Naive thymus-derived CD4-positive, alpha-beta T cell (primary cell): ENCODE measurements at regions not wholly inside any gene's neighbourhood (a gene's known extent, or its start where the extent isn't known, plus 50 kb on each side); places are given as distances from the start of the nearest gene placed in this dataset.
A peak's percentile ranks its signal among the peaks of the same experiment; 100 is the strongest.

ENCODE experiments used
- ATAC-seq: fragments of 150-1000 bp; cut with Tn5 transposase; 2 replicates; pipeline ENCODE4 v1.10.0; 2021; ENCODE audit warnings: mild to moderate bottlenecking, moderate library complexity
- CTCF ChIA-PET: fragments of 350-600 bp; sonication (Branson Sonifier 250); formaldehyde crosslinking; loops from one replicate; lab custom pipeline; 2021; ENCODE audit warnings: antibody characterized with exemption; lab: Charles Lee
- POLR2A ChIA-PET: fragments of 350-600 bp; sonication (Branson Sonifier 250); formaldehyde crosslinking; loops from one replicate; lab custom pipeline; 2021; ENCODE audit warnings: antibody characterized with exemption, inconsistent platforms; lab: Charles Lee
- DNase-seq, 9 donors: peaks; one replicate each; pipeline versions ENCODE4 v3.0.0 to v3.0.0-alpha.2; 2020 to 2022; ENCODE audit warnings: mixed read lengths in 1 of 9
- H3K27ac ChIP-seq: one replicate; pipeline ENCODE4 v1.7.0; 2013; ENCODE audit warnings: mild to moderate bottlenecking, low read depth, low read length, moderate library complexity
- H3K27me3 ChIP-seq, 2 donors: one replicate each; pipeline ENCODE4 v1.7.0; 2013; ENCODE audit warnings: low read length in 2 of 2, mild to moderate bottlenecking in 2 of 2, moderate library complexity in 2 of 2; ENCODE audit not compliant: control insufficient read depth in 2 of 2, insufficient read depth in 2 of 2
- H3K36me3 ChIP-seq, 3 experiments: 1 replicate in 2 of 3; 2 replicates in 1 of 3; pipeline ENCODE4 v1.7.0; 2013; ENCODE audit warnings: low read length in 3 of 3, mild to moderate bottlenecking in 3 of 3, moderate library complexity in 1 of 3; ENCODE audit not compliant: insufficient read depth in 3 of 3, control insufficient read depth in 2 of 3
- H3K4me1 ChIP-seq, 2 donors: one replicate each; pipeline ENCODE4 v1.7.0; 2013; ENCODE audit warnings: low read length in 2 of 2, mild to moderate bottlenecking in 2 of 2, moderate library complexity in 1 of 2; ENCODE audit not compliant: control insufficient read depth in 2 of 2, insufficient read depth in 2 of 2
- H3K4me3 ChIP-seq: 2 replicates; pipeline ENCODE4 v1.7.0; 2013; ENCODE audit warnings: mild to moderate bottlenecking, low read length
- H3K9me3 ChIP-seq, 3 experiments: 1 replicate in 2 of 3; 2 replicates in 1 of 3; pipeline ENCODE4 v1.7.0; 2013; ENCODE audit warnings: low read length in 3 of 3; ENCODE audit not compliant: control insufficient read depth in 2 of 3
- H3K27ac Mint-ChIP-seq, 9 donors: one replicate each; pipeline ENCODE4 v1.8.0; 2020 to 2022; ENCODE audit warnings: mixed read lengths in 9 of 9, mild to moderate bottlenecking in 8 of 9, moderate library complexity in 5 of 9, inconsistent platforms in 2 of 9
- H3K27me3 Mint-ChIP-seq, 5 donors: one replicate each; pipeline ENCODE4 v1.8.0; 2021 to 2022; ENCODE audit warnings: mixed read lengths in 5 of 5, mild to moderate bottlenecking in 1 of 5
- H3K36me3 Mint-ChIP-seq, 5 donors: one replicate each; pipeline ENCODE4 v1.8.0; 2020 to 2022; ENCODE audit warnings: mixed read lengths in 5 of 5, mild to moderate bottlenecking in 3 of 5, inconsistent platforms in 1 of 5
- H3K4me1 Mint-ChIP-seq, 7 donors: one replicate each; pipeline ENCODE4 v1.8.0; 2020 to 2022; ENCODE audit warnings: mixed read lengths in 7 of 7, mild to moderate bottlenecking in 3 of 7, inconsistent platforms in 1 of 7
- H3K4me3 Mint-ChIP-seq, 10 donors: one replicate each; pipeline ENCODE4 v1.8.0; 2020 to 2022; ENCODE audit warnings: mild to moderate bottlenecking in 10 of 10, mixed read lengths in 10 of 10, moderate library complexity in 6 of 10, inconsistent platforms in 2 of 10
- H3K9me3 Mint-ChIP-seq, 11 donors: one replicate each; pipeline ENCODE4 v1.8.0; 2020 to 2022; ENCODE audit warnings: mixed read lengths in 11 of 11, mild to moderate bottlenecking in 4 of 11, inconsistent platforms in 1 of 11, moderate library complexity in 1 of 11
- intact Hi-C, 2 donors: fragments of 100-400 bp; cut with micrococcal nuclease; formaldehyde crosslinking; loops; one replicate each; pipeline ENCODE4 v1.15.1; 2023

DNA sequence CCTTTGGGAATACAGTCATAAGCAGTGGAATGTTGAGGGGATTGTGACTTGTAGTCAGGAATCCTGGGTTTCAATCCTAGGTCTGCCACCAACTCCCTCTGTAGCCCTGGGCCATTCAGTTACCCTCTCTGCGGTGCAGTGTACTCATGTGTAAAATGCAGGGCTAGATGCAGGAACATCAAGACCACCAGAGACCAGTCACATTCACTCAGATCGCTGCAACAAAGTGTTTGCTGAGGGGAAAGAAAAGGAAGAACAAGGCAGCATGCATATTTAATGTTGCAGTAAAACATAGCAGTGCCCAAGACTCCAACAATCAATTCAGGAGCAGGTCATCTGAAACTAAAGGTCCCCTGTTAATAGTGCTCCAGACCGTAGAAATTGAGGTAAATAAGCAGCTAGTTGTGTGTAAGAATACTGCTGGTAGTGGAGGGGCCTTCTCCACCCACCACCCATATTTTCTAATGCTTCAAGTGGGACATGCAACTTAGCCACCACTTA is 410.7 kb downstream of the OMA1 start:
- Histone ChIP-seq H3K4me3 (no peak overlapping the region), H3K27me3 (no peaks in the 10 kb centered on the region), H3K36me3 (no peaks in the 10 kb centered on the region), H3K27ac (no peak overlapping the region), H3K4me1 (no peaks in the 10 kb centered on the region), H3K9me3 (no peaks in the 10 kb centered on the region)
- peaks cover 1 to 26% (median 10%) of the 10 kb centered on the region in 11 donors for H3K9me3 Mint-ChIP-seq
- ATAC-seq: no peak
- H3K27ac Mint-ChIP-seq: peak overlapping the region in 3 of 9 donors; percentile 58 to 87 (median 70)
- peaks cover 0 to 7% (median 0%) of the 10 kb centered on the region in 5 donors for H3K27me3 Mint-ChIP-seq
- H3K36me3 Mint-ChIP-seq: peaks cover 0 to 17% (median 0%) of the 10 kb centered on the region in 5 donors
- POLR2A ChIA-PET: no interaction called here
- no peak for DNase-seq
- H3K4me3 Mint-ChIP-seq: peak overlapping the region in 1 of 10 donors; percentile 45
- CTCF ChIA-PET: no interaction called here
- H3K4me1 Mint-ChIP-seq: peaks cover 0 to 28% (median 9%) of the 10 kb centered on the region in 7 donors
- intact Hi-C loops: no loop called here

DNA sequence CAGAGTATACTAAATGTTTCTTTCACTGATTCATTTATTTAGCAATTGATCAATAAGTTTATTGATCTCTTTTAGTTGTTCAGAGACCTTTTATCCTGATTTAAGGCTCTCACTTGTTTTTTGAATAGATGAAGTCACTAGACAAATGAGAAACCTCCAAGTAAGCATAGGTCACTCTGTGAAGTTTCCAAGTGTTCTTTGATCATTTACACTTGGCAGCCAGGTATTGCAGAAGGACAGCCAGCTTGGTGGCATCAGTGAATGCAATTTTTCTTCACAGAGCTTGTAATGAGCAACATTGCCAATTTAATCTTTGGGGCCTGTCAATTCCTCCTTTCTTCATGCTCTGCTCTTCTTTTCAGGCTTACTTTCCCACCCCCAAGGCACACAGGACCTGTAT is 413.0 kb downstream of the OMA1 start:
- CTCF ChIA-PET: no interaction called here
- peaks cover 0 to 22% (median 6%) of the 10 kb centered on the region in 11 donors for H3K9me3 Mint-ChIP-seq
- no peak overlapping the region for H3K27ac Mint-ChIP-seq
- Histone ChIP-seq H3K9me3 (no peaks in the 10 kb centered on the region), H3K27ac (no peak overlapping the region), H3K4me1 (no peaks in the 10 kb centered on the region), H3K27me3 (no peaks in the 10 kb centered on the region), H3K4me3 (no peak overlapping the region), H3K36me3 (no peaks in the 10 kb centered on the region)
- peaks cover 0 to 13% (median 0%) of the 10 kb centered on the region in 5 donors for H3K36me3 Mint-ChIP-seq
- H3K27me3 Mint-ChIP-seq: peaks cover 0 to 7% (median 0%) of the 10 kb centered on the region in 5 donors
- no peak for ATAC-seq
- H3K4me1 Mint-ChIP-seq: peaks cover 0 to 28% (median 9%) of the 10 kb centered on the region in 7 donors
- DNase-seq: no peak
- POLR2A ChIA-PET: no interaction called here
- intact Hi-C loops: no loop called here
- no peak overlapping the region for H3K4me3 Mint-ChIP-seq

DNA sequence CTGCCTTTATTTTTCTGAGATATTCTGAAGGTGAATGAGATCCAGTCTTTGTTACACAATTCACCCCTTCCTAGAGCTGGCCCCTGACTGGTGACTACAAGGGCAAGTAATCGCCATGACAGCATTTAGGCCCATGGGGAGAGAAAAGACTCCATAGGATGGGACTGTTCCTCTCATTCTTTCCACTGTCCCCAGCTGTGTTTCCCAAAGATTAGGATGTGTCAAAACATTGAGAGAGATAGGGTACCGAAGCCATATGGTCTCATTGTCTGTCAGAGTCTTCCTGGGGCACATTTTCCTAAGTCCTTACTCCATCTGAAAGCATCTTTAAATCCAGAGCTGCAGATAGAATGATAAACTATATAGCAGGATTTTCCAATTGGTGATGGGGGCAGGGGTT is 423.5 kb downstream of the OMA1 start:
- Mint-ChIP-seq H3K36me3 (no peaks in the 10 kb centered on the region), H3K4me1 (peaks cover 0 to 4% (median 0%) of the 10 kb centered on the region in 7 donors), H3K9me3 (peaks cover 0 to 1% (median 0%) of the 10 kb centered on the region in 11 donors), H3K27ac (no peak overlapping the region), H3K27me3 (no peaks in the 10 kb centered on the region), H3K4me3 (no peak overlapping the region)
- no peaks in the 10 kb centered on the region for H3K27me3 ChIP-seq
- ChIA-PET POLR2A (interaction anchor here (0.7 kb wide), 1 partner anchor 378 kb away, joined by 4 read pairs; no protein-coding TSS in a partner anchor), CTCF (no interaction called here)
- H3K4me1 ChIP-seq: no peaks in the 10 kb centered on the region
- intact Hi-C loops: no loop called here
- H3K27ac ChIP-seq: no peak overlapping the region
- H3K36me3 ChIP-seq: no peaks in the 10 kb centered on the region
- H3K4me3 ChIP-seq: no peak overlapping the region
- H3K9me3 ChIP-seq: no peaks in the 10 kb centered on the region
- no peak for DNase-seq
- ATAC-seq: no peak

DNA sequence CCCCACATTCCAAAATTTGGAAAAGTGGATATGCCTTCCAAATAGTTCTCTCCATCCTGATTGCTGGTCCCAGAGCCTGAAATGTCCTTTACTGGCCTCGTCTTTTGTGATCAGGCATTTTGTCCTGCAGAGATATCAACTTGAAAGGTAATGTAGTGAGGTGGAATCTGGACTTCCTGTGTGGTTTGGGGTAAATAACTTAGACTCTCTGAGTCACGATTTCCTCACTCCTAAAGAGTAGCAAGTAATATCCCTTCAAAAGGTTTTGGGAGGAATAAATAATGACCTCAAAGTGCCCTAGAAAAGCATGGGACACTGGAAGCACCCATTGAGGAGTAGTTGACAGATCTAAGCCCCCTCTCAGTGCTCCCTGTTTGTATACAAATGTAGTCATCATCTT is 426.6 kb downstream of the OMA1 start:
- Histone ChIP-seq H3K4me3 (no peak overlapping the region), H3K9me3 (no peaks in the 10 kb centered on the region), H3K36me3 (no peaks in the 10 kb centered on the region), H3K4me1 (no peaks in the 10 kb centered on the region), H3K27me3 (no peaks in the 10 kb centered on the region), H3K27ac (no peak overlapping the region)
- ChIA-PET CTCF (no interaction called here), POLR2A (no interaction called here)
- DNase-seq (no peak), ATAC-seq (no peak)
- Mint-ChIP-seq H3K4me1 (peaks cover 0 to 4% (median 0%) of the 10 kb centered on the region in 7 donors), H3K9me3 (peaks cover 0 to 5% (median 0%) of the 10 kb centered on the region in 11 donors), H3K36me3 (no peaks in the 10 kb centered on the region), H3K27me3 (no peaks in the 10 kb centered on the region), H3K27ac (no peak overlapping the region), H3K4me3 (no peak overlapping the region)
- intact Hi-C loops: no loop called here

- H3K9me3 Mint-ChIP-seq: peaks cover 0 to 17% (median 3%) of the 10 kb centered on the region in 11 donors
- POLR2A ChIA-PET: no interaction called here
- no peaks in the 10 kb centered on the region for H3K4me1 ChIP-seq
These were observed 430.2 kb downstream of the OMA1 start for GRCh38 chr1:58116284-58116683.

DNA sequence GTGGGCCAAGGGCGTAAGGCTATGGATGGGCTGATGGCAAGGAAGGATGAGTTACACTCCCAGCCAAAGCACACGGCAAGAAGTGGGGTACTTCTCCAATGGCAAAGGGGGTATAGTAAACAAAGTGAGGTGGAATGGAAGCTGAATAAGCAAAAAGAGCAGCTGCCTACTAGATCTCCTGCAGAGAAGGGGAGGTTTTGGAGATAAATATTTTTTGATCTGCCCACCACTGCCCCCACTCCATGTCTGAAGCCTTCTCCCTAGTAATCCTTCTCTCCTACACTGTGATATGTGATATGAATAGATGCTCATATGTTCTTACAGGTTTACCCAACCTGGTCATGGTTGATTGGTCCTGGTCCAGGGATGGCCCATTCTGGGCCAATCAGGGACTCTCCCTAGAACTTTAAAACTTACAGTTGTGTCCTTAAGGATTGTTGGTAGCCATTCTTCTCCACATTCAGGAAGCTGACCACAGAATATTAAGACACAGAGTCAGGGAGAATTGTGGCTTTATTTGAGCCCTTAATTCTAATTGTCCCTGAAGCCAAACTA is 436.8 kb downstream of the OMA1 start:
- ChIA-PET CTCF (no interaction called here), POLR2A (no interaction called here)
- H3K4me3 ChIP-seq: no peak overlapping the region
- peaks cover 0 to 12% (median 4%) of the 10 kb centered on the region in 5 donors for H3K36me3 Mint-ChIP-seq
- H3K9me3 ChIP-seq: no peaks in the 10 kb centered on the region
- H3K36me3 ChIP-seq: no peaks in the 10 kb centered on the region
- no peak overlapping the region for H3K4me3 Mint-ChIP-seq
- peaks cover 0 to 7% (median 0%) of the 10 kb centered on the region in 7 donors for H3K4me1 Mint-ChIP-seq
- no peaks in the 10 kb centered on the region for H3K4me1 ChIP-seq
- no peaks in the 10 kb centered on the region for H3K27me3 ChIP-seq
- peaks cover 0 to 18% (median 7%) of the 10 kb centered on the region in 5 donors for H3K27me3 Mint-ChIP-seq
- no peak for DNase-seq
- no peak for ATAC-seq
- H3K27ac Mint-ChIP-seq: no peak overlapping the region
- intact Hi-C loops: no loop called here
- H3K9me3 Mint-ChIP-seq: peaks cover 0 to 11% (median 3%) of the 10 kb centered on the region in 11 donors
- H3K27ac ChIP-seq: no peak overlapping the region

More at GRCh38 chr1:58116284-58116683, 430.2 kb downstream of the OMA1 start:
- no peak overlapping the region for H3K27ac ChIP-seq
- no peaks in the 10 kb centered on the region for H3K9me3 ChIP-seq
- DNase-seq (no peak), ATAC-seq (no peak)
- intact Hi-C loops: no loop called here
- Mint-ChIP-seq H3K27me3 (peaks cover 0 to 12% (median 4%) of the 10 kb centered on the region in 5 donors), H3K27ac (no peak overlapping the region), H3K36me3 (peaks cover 0 to 14% (median 4%) of the 10 kb centered on the region in 5 donors), H3K4me3 (no peak overlapping the region), H3K4me1 (peaks cover 0 to 8% (median 4%) of the 10 kb centered on the region in 7 donors)
- H3K4me3 ChIP-seq: no peak overlapping the region
- CTCF ChIA-PET: no interaction called here
- no peaks in the 10 kb centered on the region for H3K36me3 ChIP-seq
- no peaks in the 10 kb centered on the region for H3K27me3 ChIP-seq

DNA sequence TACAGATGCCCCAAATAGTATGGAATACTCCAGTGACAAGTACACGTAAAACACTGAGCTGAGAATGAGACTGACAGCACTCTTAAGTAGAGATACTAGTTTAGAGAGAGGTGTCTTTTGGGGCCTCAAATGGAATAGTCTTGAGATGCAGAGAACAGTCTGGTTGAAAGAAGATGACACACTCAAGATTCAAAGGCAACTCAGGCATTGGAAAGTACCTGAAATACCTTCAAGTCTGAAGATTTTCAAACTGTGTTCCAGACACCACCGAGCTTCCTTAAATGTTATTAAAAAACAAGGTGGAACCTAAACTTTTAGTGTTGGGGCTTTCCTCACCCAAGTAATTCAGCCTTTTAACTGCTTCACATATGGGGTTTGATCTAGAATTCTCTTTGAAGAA is 437.7 kb downstream of the OMA1 start:
- no peaks in the 10 kb centered on the region for H3K9me3 ChIP-seq
- DNase-seq: no peak

More for the DNA sequence above, 437.7 kb downstream of the OMA1 start:
- no peaks in the 10 kb centered on the region for H3K4me1 ChIP-seq
- no peaks in the 10 kb centered on the region for H3K27me3 ChIP-seq
- no peak overlapping the region for H3K4me3 ChIP-seq
- no peaks in the 10 kb centered on the region for H3K36me3 ChIP-seq
- ATAC-seq: no peak
- Mint-ChIP-seq H3K27ac (no peak overlapping the region), H3K36me3 (peaks cover 0 to 6% (median 4%) of the 10 kb centered on the region in 5 donors), H3K27me3 (peaks cover 0 to 18% (median 7%) of the 10 kb centered on the region in 5 donors), H3K4me1 (peaks cover 0 to 7% (median 0%) of the 10 kb centered on the region in 7 donors), H3K4me3 (no peak overlapping the region), H3K9me3 (peaks cover 0 to 4% (median 1%) of the 10 kb centered on the region in 11 donors)
- CTCF ChIA-PET: no interaction called here
- POLR2A ChIA-PET: no interaction called here
- intact Hi-C loops: no loop called here
- no peak overlapping the region for H3K27ac ChIP-seq
